ENCODE measurements at regions not wholly inside any gene's neighbourhood (a gene's known extent, or its start where the extent isn't known, plus 50 kb on each side); places are given as distances from the start of the nearest gene placed in this dataset.

- no peaks in the 10 kb centered on the region for H3K4me1 ChIP-seq (ENCODE audit: insufficient read depth, low read length)
- no peaks in the 10 kb centered on the region for H3F3A ChIP-seq (ENCODE audit: low read length, unreplicated experiment)
- ATAC-seq, result no peak
- intact Hi-C loops (cut with micrococcal nuclease), result no loop called here
- no peak overlapping the region for H3K4me2 ChIP-seq (ENCODE audit: low read length)
- ChIA-PET POLR2A (ENCODE audit: unreplicated experiment) (no interaction called here), CTCF (no interaction called here)
- TF ChIP-seq EZH2phosphoT487 (IDR thresholded peaks at IDR 0.05; ENCODE audit: borderline replicate concordance, low read length), result no peak
- TF ChIP-seq CTCF (conservative IDR thresholded peaks at IDR 0.05; ENCODE audit: low read depth, low read length), result no peak
- no peak for TF ChIP-seq EZH2 (IDR thresholded peaks at IDR 0.05; ENCODE audit: low read length, unreplicated experiment)
- no peak overlapping the region for H3K4me3 ChIP-seq (ENCODE audit: low read length)
- no peaks in the 10 kb centered on the region for H4K20me1 ChIP-seq (ENCODE audit: low read length)
- H3K36me3 ChIP-seq (ENCODE audit: low read depth, low read length), result no peaks in the 10 kb centered on the region
- no peak for DNase-seq
- no peak overlapping the region for H2AFZ ChIP-seq (ENCODE audit: low read length)
- no peaks in the 10 kb centered on the region for H3K9me2 ChIP-seq (replicated peaks; ENCODE audit: low read length)
- no peaks in the 10 kb centered on the region for H3K9me3 ChIP-seq (ENCODE audit: low read length)
- no peak overlapping the region for H3K27ac ChIP-seq (ENCODE audit: low read length)
- peaks cover 25% of the 10 kb centered on the region for H3K27me3 ChIP-seq (ENCODE audit: low read length)
- BruUV-seq (replicated peaks), result no TSS peak
- H3K79me2 ChIP-seq (ENCODE audit: low read length), result no peaks in the 10 kb centered on the region
- H3K9ac ChIP-seq (ENCODE audit: low read length), result no peak overlapping the region
Measured at GRCh38 chr6:2509711-2510110, 241.0 kb downstream of the MYLK4 start.

GRCh38 chr6:2508071-2508470, 242.7 kb downstream of the MYLK4 start:
- BruUV-seq (replicated peaks), result no TSS peak
- no peak overlapping the region for H3K4me2 ChIP-seq (ENCODE audit: low read length)
- H3K27ac ChIP-seq (ENCODE audit: low read length), result no peak overlapping the region
- CTCF ChIA-PET, result no interaction called here
- no peaks in the 10 kb centered on the region for H3K9me3 ChIP-seq (ENCODE audit: low read length)
- TF ChIP-seq EZH2 (IDR thresholded peaks at IDR 0.05; ENCODE audit: low read length, unreplicated experiment), result no peak
- no peak for TF ChIP-seq EZH2phosphoT487 (IDR thresholded peaks at IDR 0.05; ENCODE audit: borderline replicate concordance, low read length)
- no peak for TF ChIP-seq CTCF (conservative IDR thresholded peaks at IDR 0.05; ENCODE audit: low read depth, low read length)
- H3K9me2 ChIP-seq (replicated peaks; ENCODE audit: low read length), result no peaks in the 10 kb centered on the region
- DNase-seq (no peak), ATAC-seq (no peak)
- intact Hi-C loops (cut with micrococcal nuclease), result no loop called here
- no peaks in the 10 kb centered on the region for H3K79me2 ChIP-seq (ENCODE audit: low read length)
- peaks cover 7% of the 10 kb centered on the region; the same call in 1 of the 2 replicates for H3K4me1 ChIP-seq (ENCODE audit: insufficient read depth, low read length)
- no peak overlapping the region for H2AFZ ChIP-seq (ENCODE audit: low read length)
- no peaks in the 10 kb centered on the region for H3K36me3 ChIP-seq (ENCODE audit: low read depth, low read length)
- POLR2A ChIA-PET (ENCODE audit: unreplicated experiment), result no interaction called here
- H4K20me1 ChIP-seq (ENCODE audit: low read length), result no peaks in the 10 kb centered on the region
- no peak overlapping the region for H3K4me3 ChIP-seq (ENCODE audit: low read length)
- H3K9ac ChIP-seq (ENCODE audit: low read length), result no peak overlapping the region
- no peaks in the 10 kb centered on the region for H3F3A ChIP-seq (ENCODE audit: low read length, unreplicated experiment)
- peaks cover 25% of the 10 kb centered on the region for H3K27me3 ChIP-seq (ENCODE audit: low read length)

GRCh38 chr6:2507521-2508037, 243.1 kb downstream of the MYLK4 start:
- no peak overlapping the region for H3K9ac ChIP-seq (ENCODE audit: low read length)
- peaks cover 8% of the 10 kb centered on the region; the same call in 1 of the 2 replicates for H3K4me1 ChIP-seq (ENCODE audit: insufficient read depth, low read length)
- TF ChIP-seq CTCF (conservative IDR thresholded peaks at IDR 0.05; ENCODE audit: low read depth, low read length), result no peak
- BruUV-seq (replicated peaks), result no TSS peak
- H3F3A ChIP-seq (ENCODE audit: low read length, unreplicated experiment), result no peaks in the 10 kb centered on the region
- H4K20me1 ChIP-seq (ENCODE audit: low read length), result no peaks in the 10 kb centered on the region
- H3K79me2 ChIP-seq (ENCODE audit: low read length), result no peaks in the 10 kb centered on the region
- H3K9me2 ChIP-seq (replicated peaks; ENCODE audit: low read length), result no peaks in the 10 kb centered on the region
- ChIA-PET POLR2A (ENCODE audit: unreplicated experiment) (no interaction called here), CTCF (no interaction called here)
- H3K27me3 ChIP-seq (ENCODE audit: low read length), result peaks cover 25% of the 10 kb centered on the region
- H3K4me2 ChIP-seq (ENCODE audit: low read length), result no peak overlapping the region
- H3K36me3 ChIP-seq (ENCODE audit: low read depth, low read length), result no peaks in the 10 kb centered on the region
- no peak for DNase-seq
- H3K27ac ChIP-seq (ENCODE audit: low read length), result no peak overlapping the region
- H3K4me3 ChIP-seq (ENCODE audit: low read length), result no peak overlapping the region
- no peak for ATAC-seq
- H3K9me3 ChIP-seq (ENCODE audit: low read length), result no peaks in the 10 kb centered on the region
- H2AFZ ChIP-seq (ENCODE audit: low read length), result no peak overlapping the region
- intact Hi-C loops (cut with micrococcal nuclease), result no loop called here

Measured in PC-3 (cell line).